IPS-NIHi11 (cell line): ENCODE measurements at regions not wholly inside any gene's neighbourhood (a gene's known extent, or its start where the extent isn't known, plus 50 kb on each side); places are given as distances from the start of the nearest gene placed in this dataset.
A peak's percentile ranks its signal among the peaks of the same experiment; 100 is the strongest.

Experiments
- DNase-seq: peaks from one replicate; pipeline ENCODE4 v3.0.0; 2012; ENCODE audit warnings: mixed read lengths, low spot score

DNA sequence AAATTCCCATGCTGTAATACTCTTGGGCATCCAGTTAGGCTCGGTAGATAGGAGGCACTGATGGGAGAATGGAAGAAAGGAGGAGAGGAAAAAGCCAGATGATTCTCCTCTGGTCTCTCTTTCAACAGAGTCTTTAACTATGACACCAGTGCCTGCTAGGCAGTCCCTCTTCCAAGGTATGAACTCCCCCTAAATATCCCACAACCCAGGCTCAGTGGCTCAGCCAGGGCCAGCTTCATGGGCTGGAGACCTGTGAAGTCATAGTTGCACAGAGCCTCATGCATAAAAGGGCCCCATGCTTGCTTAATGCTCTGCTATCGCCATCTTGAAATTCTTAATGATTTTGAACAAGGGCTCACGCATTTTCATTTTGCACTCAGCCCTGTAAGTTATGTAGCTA is 869.2 kb upstream of the GCFC2 start:
- DNase-seq: no peak

DNA sequence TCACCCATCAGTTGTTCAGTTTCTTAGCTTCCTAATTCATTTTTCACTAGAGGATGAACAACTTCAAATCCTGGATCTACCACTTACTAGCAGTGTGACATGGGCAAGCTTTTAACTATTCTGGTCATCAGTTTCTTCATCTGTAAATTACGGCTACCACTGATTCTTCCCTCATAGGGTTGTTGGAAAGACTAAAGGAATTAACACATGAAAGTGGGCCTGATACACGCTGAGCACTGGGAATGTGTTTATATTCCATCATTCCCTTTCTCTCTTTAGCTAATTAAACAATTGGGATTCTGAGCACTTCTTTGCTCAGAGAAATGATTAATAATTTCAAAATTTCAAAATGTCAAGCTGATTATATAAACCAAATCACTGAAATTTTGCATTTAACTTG is 862.3 kb upstream of the GCFC2 start:
- DNase-seq: no peak

DNA sequence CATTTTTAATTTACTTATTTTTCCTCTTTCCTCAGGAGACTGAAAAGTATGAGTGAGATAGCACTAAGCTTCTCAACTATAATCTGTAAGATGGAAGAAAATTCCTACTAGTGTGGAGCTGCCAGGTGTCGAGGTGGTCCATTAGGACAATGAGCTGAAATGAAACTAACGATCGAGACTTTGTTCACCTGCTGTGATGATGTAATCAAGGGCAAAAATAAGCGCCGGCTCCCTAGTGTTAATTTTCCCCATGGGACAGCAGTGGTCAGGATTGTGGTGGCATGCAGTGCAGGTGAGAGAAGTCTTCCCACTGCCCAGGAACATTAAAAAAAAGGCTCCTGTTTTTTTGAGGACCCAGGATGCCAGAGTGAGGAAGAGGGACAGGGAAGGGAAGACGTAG is 859.1 kb upstream of the GCFC2 start:
- DNase-seq: no peak

DNA sequence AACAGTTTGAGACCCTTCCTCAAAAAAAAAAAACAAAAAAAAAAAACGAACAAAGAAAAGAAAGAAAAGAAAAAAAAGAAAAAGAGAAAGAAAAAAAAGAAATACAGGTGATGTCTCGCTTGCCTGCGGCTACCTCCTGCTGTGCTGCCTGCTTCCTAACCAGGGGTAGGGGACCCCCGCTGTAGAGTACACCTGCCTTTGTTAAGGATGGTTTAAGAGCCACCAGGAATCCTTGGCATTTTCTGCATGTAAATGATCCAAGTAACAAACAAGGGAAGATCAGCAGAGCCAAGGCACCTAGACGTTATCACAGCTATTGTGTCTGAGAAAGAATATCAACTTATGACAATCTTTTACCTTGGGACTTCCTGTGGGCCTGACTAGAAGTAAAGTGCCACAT is 856.8 kb upstream of the GCFC2 start:
- no peak for DNase-seq

DNA sequence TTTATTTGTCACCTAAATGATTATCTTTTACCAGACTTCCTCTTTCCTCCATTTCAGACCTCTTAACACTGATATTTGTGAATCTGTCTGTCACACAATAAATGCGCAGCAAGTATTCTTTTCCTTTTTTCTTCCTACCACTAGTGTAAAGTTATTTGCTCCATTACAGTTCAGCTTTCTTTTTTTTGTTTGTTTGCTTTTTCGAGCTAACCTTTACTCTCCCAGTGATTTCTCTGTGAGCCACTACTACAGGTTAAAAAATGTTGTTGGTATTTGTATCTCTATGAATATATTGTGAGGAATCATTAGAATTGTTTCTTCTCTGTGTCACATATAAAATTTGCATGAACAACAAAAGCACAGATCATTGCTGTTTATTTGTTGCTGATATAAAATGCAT is 854.0 kb upstream of the GCFC2 start:
- no peak for DNase-seq

DNA sequence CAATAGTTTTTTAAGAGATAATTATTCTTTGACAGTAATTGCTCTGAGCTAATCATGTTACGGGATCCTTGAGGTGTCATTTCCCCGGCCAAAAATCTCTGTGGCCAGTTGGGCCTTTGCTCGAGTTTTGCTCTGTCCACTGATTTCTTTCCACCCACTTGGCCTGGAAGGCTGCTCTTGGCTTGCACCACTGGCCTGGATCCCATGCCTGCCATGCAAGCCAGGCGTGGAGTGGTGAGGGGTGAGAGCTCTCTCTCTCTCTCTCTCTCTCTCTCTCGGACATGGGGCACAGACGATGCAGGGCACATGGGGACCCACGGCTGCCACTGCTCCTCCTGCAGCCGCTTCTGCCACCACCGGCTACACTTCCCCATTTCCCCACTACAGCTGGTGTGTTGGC is 853.0 kb upstream of the GCFC2 start:
- DNase-seq: no peak

DNA sequence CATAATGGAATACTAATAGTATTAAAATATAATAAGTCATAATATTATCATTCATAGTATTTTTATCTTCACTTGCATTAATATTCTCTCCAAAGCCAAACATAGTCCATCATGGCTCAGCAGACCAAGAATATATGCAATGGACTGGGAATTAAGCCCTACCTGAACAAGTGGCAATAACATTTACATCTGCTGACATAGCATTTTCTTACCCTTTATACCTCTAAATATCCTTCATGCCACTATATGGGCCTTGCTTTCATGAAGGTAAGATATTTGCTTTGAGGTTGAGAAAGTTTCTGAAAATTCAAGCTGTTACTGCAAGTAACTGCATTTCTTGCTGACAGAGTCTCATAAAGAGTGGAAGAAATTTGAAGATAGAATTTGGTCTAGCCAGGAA is 847.4 kb upstream of the GCFC2 start:
- no peak for DNase-seq

DNA sequence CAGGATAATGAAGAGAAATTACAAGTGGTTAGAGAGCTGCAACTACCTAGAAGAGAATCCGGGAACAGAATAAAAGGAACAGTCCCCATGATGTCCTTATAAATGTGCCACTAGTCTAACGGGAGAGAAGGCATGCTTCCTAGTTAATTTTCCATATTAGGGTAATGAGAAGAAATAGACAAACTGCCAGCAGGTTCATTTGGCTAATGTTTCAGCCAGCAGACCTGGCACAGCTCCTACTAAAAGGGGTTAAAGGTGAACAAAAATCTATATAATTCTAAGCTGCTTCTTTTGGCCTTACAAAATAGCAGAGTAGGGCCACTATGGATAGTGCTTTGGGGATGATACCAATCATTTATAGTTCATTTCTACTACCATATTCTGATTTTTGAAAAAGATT is 845.3 kb upstream of the GCFC2 start:
- DNase-seq: no peak

DNA sequence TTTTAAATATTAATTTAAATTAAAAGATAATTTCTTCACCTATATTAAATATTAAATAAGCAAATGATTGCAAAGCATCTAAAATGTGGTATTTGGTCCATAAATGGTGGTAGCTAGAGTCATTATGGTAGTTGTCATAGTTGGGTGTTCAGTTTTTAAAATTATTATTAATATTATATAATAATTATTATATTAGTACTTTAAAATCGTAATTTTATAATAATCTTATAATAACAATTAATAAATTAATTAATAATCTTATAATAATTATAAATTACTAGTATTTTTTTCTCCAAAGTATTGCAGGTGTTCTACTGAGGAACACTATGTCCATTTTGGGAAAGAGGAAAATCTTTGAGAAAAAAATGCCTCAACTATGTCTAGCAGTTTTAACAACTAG is 835.5 kb upstream of the GCFC2 start:
- no peak for DNase-seq

DNA sequence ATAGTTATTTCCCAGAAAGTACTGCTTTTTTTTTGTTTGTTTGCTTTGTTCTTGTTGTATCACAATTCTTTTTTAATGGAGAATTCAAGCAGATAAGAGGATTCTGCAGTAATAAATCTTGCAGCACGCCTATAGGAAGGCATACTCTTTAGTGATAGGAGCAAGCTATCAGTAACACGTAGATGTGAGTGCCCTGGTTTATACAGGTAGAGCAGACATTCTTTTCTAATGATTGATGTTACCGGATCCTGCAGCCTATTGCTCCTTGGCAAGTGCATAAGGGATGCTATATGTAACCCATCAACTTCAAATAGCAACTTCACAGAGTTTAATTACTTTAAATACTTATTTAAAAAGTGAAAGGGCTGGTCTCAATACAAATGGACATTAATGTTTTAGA is 834.2 kb upstream of the GCFC2 start:
- no peak for DNase-seq

DNA sequence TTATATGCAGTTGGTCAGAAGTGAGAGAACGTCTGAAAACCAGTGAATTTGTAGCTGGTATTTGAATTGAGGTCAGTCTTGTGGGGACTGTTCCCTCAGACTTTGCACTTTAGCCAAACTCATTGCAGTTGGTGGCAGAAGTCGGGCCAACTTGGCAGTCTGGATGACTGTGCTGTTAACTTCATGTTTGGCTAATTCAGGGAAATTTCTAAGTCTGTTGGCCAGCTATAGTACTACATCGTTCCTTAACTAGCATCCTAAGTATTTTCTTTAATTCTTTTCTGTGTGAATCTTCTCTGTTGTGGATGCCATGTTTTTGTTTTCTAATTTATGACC is 806.8 kb upstream of the GCFC2 start:
- DNase-seq: no peak

DNA sequence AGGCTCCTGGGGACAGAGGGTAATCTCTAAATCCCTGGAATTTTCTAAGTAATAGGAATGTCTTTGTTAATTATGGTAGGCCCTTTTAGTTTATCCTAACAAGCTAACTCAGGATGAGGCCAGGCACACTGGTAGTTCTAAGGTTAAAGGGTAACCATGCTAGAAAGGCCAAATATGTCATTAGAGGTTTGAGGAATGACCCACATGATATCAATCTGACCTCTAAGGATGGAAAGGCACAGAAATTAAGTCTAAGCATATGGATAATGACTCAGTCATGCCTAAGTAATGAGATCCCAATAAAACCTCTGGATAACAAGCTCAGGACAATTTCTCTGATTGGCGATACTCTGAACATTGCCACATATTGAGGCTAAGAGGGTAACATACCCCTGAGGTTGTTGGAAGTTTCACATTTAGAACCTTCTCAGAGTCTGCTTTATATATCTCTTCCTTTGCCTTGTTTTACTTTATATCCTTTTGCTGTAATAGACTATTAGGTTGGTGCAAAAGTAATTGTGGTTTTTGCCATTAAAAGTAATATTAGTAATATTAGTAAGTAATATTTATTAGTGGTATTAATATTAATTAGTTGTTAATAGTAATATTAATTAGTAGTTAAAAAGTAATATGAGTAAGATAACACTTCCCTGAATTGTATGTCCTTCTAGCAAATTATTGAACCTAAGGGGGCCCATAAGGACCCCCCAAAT is 806.3 kb upstream of the GCFC2 start:
- no peak for DNase-seq

DNA sequence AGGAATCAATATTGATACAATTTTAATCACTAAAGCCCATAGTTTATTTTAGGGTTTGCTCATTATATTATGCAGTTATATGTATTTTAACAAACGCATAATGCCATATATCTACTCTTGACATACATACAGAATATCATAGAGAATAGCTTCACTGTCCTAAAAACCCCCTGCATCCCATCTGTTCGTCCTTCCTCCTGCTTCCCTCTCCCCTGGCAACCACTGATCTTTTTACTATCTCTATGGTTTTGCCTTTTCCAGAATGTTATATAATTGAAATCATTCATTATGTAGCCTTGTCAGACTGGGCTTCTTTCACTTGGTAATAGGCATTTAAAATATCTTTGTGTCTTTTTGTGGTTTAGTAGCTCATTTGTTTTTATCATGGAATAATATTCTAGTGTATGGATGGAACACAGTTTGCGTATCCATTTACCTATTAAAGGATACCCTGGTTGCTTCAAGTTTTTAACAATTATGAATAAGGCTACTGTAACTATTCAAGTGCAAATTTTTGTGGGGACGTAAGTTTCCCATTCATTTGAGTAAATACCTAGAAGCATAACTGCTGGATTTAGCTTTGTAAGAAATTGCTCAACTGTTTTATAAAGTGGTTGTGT is 801.6 kb upstream of the GCFC2 start:
- no peak for DNase-seq

DNA sequence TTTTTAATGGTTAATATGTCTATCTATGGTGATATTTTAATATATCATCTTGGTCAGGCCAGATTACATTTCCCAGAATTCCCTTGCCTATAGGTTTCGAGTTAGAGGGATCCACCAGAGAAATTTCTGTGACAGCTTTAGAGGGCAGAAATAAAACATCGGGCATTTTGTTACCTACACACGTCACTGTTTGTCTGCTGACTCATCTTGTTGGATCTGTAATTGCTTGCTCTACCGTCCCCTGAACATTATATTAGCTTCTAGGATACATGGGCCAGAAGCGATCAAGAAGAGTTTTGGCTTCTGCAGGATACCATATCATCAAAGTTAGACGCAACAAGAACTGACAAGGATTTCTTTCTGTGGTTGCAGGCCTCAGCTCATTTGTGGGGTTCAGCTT is 795.8 kb upstream of the GCFC2 start:
- no peak for DNase-seq

DNA sequence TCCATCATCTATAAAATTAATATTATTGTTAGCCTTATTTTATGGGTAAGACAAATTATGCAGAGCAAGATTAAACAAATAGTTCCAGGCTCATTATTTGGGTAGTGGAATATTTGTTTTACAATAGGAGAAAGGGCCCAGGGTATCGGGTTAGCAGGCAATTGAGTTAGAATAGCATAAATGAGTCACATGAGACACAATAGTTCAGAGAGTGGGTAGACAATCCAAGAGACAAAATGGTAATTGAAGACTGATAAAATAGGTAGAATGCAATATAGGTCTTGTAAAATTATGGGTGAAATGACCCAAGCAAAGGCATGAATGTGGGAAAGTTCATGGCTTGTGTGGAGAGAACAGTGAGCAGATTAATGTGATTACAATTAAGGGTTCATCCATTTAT is 790.9 kb upstream of the GCFC2 start:
- no peak for DNase-seq

DNA sequence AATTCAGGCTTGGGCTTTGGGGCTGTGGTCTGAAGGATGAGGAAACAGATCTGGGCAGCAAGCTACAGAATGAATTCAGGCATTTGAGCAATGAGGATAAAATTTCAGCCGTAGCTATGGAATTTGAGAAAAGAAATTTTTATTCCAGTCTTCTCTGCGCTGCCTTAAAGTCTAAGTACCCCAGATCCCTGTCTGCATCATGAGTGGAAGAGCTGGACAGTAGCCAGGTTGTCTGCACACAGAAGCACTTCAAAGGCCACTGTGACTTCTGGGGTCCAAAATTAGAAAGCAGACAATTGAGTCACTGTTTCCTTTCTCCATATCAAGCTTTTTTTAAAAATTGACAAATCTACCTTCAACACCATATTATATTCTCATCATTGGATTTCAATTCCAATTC is 787.6 kb upstream of the GCFC2 start:
- no peak for DNase-seq

DNA sequence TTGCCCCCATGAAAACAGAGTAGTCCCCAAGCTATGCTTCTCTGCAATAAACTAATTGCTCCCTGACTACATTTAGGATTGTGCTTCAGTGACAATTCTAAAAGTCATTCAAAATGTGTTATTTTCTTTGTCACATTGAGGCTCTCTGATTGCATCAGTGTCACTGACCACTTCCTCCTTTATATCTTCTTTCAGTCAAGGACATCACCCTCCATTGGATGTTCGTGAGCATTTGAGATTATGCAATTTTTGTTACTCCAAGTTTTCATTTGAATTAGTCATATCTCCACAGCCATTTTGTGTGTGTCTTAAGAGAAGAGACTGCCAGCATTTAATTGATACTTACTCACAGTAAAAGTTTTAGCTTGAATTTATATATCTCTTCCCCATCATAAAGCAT is 780.8 kb upstream of the GCFC2 start:
- DNase-seq: no peak

DNA sequence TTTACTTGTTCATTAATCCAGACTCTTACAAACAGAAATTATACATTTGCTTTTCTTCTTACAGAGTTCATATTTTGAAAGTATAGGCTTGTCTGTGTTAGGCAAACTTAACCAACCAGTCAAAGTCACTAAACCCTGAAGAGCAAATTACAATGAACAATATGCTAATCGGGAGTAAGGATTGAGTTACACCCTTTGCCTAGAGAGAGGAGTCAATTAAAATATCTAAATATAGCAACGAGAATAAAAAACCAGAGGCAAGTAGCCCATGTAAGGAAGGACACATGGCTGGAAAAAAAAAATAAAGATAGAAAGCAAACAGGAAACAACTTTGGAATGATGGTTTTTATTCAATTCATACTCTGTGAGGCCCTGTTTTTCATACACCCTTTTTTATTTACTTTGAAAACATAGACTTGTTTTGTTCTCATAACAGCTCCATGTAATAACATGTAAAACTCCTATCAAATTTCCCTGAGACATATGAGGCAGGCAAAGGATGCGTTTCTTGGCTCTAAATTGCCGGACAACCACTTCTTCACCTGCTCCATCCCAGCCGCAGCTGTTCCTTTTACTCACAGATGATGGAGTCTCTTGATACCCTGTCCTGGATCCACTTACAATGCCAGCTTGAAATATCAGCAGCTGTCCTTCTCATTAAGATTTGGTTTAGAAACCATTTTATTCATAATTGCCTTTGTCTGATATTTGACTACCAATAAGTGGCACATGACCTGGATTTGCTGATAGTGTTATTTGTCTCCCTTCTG is 767.7 kb upstream of the GCFC2 start:
- DNase-seq: peak; percentile 6

DNA sequence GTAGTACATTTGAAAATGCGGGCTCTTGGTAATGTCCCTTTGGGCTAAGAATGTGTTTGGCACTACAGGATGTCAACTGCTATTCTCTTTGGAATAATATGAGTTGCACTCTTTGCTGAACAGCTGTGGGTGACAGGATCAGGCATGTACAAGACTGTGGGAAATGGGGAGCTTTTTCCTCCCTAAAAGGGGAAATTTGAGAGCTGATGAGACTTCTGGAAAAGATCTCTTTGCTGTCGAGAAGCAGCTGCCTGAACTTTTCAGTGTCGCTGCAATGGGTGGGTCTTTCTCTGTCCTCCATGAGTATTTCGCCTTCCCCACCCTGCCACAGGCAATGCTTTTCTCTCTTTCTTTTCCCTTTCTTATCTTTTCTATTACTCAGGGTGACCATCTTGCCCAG is 762.2 kb upstream of the GCFC2 start:
- DNase-seq: no peak

DNA sequence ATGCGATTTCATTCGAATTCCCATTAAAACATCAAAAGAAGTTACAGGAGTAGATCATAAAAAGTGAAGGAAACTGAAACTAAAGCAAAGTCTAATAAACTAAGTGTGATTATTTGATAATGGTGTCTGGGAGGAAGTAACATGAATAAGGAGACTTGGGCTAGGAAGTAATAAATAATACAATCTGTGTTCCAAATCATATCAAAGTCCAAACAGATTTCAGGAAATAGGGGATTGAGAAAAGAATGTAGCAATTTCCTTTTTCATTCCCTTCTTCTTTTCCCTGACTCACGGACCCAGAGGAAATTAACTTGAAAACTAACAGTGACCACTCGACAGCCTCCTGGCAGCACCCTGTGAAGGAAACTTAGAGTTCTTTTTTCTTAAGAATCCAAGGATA is 758.4 kb upstream of the GCFC2 start:
- DNase-seq: no peak

DNA sequence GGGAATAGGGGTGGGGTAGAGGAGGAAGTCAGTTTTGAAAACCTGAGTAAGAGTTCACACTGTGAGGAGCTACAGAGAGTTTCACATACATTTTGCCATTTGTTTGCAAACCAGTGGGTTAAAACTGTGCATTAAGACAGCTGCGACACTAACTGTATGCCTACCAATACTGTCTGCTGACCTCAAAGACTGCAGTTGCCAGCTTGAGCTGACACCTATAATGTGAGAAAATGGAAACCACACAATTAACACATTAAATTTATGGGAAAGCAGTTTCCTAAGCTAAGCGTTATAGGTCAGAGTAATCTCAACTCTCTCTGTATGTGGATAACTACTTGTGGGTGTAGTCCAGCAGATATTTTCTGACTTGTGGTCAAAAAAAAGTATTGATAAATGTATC is 756.6 kb upstream of the GCFC2 start:
- DNase-seq: no peak

DNA sequence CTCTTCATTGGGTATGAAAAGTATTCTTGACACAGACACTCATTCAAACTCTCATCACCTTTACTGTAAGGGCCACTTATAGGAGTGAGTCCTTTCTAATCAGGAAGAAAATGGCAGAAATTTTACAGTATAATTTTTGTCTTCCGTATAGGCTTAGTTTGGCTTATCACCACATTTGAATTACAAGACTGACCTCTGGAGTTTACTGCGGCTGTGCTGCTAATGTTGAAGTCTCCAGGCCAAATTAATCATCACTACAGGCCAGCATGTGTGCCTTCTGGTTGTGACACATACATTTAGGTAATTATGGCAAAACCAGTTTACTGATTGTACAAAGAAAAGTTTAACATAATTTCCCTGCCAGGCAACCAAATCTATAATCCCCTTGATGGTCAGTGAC is 753.6 kb upstream of the GCFC2 start:
- DNase-seq: no peak

DNA sequence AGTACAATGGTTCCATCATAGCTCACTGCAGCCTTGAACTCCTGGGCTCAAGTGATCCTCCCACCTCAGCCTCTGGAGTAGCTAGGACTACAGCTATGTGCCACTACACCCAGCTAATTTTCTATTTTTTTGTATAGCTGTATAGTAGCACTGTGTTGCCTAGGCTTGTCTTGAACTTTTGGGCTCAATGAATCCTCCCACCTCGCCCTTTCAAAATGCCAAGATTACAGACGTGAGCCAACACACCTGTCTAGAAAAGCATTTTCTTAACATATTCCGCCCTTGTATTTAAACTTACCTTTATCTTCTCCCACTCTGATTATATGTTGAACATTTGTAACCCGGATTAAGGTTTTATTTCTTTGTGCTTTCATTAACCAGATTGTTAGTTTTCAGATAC is 750.7 kb upstream of the GCFC2 start:
- no peak for DNase-seq

DNA sequence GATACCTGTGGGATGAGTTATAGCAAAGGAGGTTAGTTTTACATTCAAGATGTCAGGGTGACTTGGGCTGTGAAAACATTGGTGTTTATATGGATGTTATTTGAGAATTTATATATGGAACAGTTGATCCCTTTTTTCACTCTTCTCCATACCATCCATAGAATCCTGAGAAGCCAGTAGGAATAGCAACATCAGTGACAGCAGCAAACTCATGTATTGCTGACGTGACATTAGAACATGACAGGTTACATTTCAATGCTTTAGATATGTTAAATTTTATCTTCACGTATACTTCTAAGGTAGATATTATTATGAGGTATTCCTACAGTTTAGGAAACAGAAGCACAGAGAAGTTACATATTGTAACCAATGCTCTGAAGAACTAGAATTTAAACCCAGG is 745.2 kb upstream of the GCFC2 start:
- no peak for DNase-seq
